ENCODE measurements at regions not wholly inside any gene's neighbourhood (a gene's known extent, or its start where the extent isn't known, plus 50 kb on each side); places are given as distances from the start of the nearest gene placed in this dataset.

DNA sequence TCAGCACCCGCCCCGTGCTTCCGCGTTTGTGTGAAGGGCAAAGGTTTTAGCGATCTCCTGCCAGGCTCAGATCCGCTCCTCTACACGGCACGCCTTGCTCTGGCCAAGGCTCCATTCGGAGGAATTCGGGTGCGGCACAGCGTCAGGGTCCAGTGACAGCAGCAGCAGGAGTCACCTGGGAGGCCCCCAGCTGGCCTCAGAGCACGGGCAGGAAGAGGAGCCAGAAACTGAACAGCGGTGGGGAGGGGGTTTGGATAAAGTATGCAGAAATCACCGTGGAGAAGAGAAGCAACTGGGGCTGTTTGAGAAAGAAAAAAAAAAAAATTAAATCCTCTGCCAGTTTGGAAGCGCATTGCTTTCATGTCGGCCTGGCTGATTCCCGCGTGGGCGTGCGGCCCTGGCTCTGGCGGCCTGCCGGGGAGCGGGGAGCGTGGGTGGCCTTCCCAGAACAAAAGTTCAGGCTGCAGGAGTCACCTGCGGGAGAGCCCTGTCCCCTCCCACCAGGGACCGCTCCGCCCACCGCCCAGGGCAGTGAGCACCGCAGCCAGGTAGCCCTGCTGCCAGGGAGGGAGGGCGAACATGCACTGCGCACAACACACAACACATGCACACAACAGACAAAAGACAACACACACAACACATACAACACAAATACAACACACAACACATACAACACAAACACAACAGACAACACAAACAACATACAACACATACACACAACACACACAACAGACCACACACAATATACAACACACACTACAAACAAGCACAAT is 107.6 kb downstream of the ETS2 start:
- H3K27ac ChIP-seq (ENCODE audit: insufficient read depth, low read depth, low read length), result no peak overlapping the region
- intact Hi-C loops (cut with micrococcal nuclease) (loop anchor here (5.0 kb wide), 1 partner anchor 79 kb away; no protein-coding TSS in a partner anchor), dilution Hi-C loops (cut with MboI; ENCODE audit: extremely low pct_ligation_motif_present, low sequenced_read_pairs) (no loop called here)
- peaks cover 3% of the 10 kb centered on the region for H3K4me1 ChIP-seq (ENCODE audit: control insufficient read depth, extremely low read depth, insufficient read depth, low read length)
- H2AFZ ChIP-seq (ENCODE audit: low read depth, low read length), result peak overlapping the region; percentile 36
- FAIRE-seq, result no peak
- no peak overlapping the region for H3K9ac ChIP-seq (replicated peaks; ENCODE audit: extremely low read depth, insufficient read depth, low read length)
- H4K20me1 ChIP-seq (replicated peaks; ENCODE audit: control insufficient read depth, extremely low read depth, insufficient read depth, low read length), result no peaks in the 10 kb centered on the region
- ChIA-PET CTCF (no interaction called here), POLR2A (no interaction called here)
- no peak overlapping the region for H3K4me3 ChIP-seq (replicated peaks in 1 of 3; ENCODE audit: insufficient read depth in 1 of 3, low read depth in 1 of 3, low read length in 3 of 3)
- peak; percentile 35 for DNase-seq (ENCODE audit: low read depth, low spot score)
- H3K27me3 ChIP-seq (ENCODE audit: control insufficient read depth in 2 of 2, insufficient read depth in 2 of 2, low read length in 2 of 2), result peaks cover 0 to 2% of the 10 kb centered on the region in 2 experiments
- H3K9me1 ChIP-seq (replicated peaks; ENCODE audit: control insufficient read depth, extremely low read depth, insufficient read depth, low read length), result no peaks in the 10 kb centered on the region
- H3K4me2 ChIP-seq (ENCODE audit: insufficient read depth, low read length), result no peak overlapping the region
- no peaks in the 10 kb centered on the region for H3K79me2 ChIP-seq (ENCODE audit: control insufficient read depth, insufficient read depth, low read length)
- no TSS peak for BruUV-seq (replicated peaks)
- no peaks in the 10 kb centered on the region for H3K9me3 ChIP-seq (replicated peaks; ENCODE audit: control insufficient read depth, insufficient read depth, low read length)
- no peaks in the 10 kb centered on the region for H3K36me3 ChIP-seq (ENCODE audit: control insufficient read depth in 2 of 2, extremely low read depth in 1 of 2, insufficient read depth in 2 of 2, low read length in 2 of 2)
- TF ChIP-seq MAX (IDR thresholded peaks at IDR 0.05; ENCODE audit: insufficient read depth, insufficient read length) (no peak), EZH2 (IDR thresholded peaks at IDR 0.05; ENCODE audit: borderline replicate concordance, low read depth, low read length, severe bottlenecking) (peak; percentile 37), MYC (IDR thresholded peaks at IDR 0.05; ENCODE audit: low read depth, low read length) (no peak), GATA2 (IDR thresholded peaks at IDR 0.05; ENCODE audit: insufficient read depth, insufficient read length, low read depth, low read length) (no peak), POLR2A (IDR thresholded peaks at IDR 0.05; ENCODE audit: low read depth, low read length) (no peak), FOS (IDR thresholded peaks at IDR 0.05; ENCODE audit: borderline replicate concordance, insufficient read depth, low read length) (no peak), POLR2AphosphoS5 (IDR thresholded peaks at IDR 0.05; ENCODE audit: insufficient read depth, low read depth, low read length) (no peak)
- TF ChIP-seq, protein P1, sequence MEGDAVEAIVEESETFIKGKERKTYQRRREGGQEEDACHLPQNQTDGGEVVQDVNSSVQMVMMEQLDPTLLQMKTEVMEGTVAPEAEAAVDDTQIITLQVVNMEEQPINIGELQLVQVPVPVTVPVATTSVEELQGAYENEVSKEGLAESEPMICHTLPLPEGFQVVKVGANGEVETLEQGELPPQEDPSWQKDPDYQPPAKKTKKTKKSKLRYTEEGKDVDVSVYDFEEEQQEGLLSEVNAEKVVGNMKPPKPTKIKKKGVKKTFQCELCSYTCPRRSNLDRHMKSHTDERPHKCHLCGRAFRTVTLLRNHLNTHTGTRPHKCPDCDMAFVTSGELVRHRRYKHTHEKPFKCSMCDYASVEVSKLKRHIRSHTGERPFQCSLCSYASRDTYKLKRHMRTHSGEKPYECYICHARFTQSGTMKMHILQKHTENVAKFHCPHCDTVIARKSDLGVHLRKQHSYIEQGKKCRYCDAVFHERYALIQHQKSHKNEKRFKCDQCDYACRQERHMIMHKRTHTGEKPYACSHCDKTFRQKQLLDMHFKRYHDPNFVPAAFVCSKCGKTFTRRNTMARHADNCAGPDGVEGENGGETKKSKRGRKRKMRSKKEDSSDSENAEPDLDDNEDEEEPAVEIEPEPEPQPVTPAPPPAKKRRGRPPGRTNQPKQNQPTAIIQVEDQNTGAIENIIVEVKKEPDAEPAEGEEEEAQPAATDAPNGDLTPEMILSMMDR (IDR thresholded peaks at IDR 0.05; ENCODE audit: extremely low read depth in 1 of 2, insufficient read depth in 1 of 2, low read depth in 1 of 2, low read length in 2 of 2), result no peak

All from endothelial cell of umbilical vein (primary cell).